SW480 (cell line): ENCODE measurements at regions not wholly inside any gene's neighbourhood (a gene's known extent, or its start where the extent isn't known, plus 50 kb on each side); places are given as distances from the start of the nearest gene placed in this dataset.
A peak's percentile ranks its signal among the peaks of the same experiment; 100 is the strongest.
"Not testable (repeated sequence)": the region's sequence is repeated elsewhere in the genome, so short reads cannot be mapped to it uniquely, and the experiment has no call there.

Experiments used
- DNase-seq: peaks from one replicate; pipeline ENCODE4 v3.0.0-alpha.2; 2016; ENCODE audit warnings: low spot score

DNA sequence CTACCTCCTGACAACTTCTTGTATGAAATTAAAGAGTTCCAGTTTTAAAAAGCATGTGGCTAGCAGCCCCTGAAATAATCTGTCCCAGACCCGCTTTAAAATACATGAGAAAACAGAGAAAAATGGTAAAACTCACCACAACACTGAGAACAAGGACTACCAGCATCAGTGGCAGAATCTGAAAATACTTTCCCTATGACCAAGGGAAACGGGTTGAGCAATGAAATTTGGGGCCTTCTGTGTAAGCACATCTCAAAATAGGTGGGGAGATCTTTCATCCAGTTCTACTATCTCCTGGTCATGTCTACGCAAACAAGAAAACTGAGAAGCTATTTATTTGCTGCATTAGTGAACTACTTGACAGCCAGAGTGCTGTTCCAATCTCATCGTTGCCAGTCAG lies 172.3 kb downstream of the LNPK start:
- DNase-seq: no peak

DNA sequence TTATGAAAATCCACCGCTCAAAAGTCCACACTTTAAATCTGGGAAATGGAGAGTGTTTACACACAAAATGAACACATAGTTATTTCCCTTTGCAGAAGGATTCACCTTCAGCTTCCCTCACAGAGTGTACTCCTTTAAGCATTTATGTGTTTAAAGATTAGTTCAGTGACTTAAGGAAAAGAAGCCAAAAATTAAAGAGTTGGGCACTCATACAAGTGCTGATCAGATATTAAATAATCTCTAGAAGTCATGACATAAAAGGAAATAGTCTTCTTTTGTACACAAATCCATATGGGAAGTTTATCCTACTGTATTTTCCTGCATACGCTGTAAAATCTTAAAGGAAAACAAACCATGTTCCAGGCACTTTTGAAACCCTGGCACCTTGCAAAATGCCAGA lies 174.2 kb downstream of the LNPK start:
- no peak for DNase-seq

DNA sequence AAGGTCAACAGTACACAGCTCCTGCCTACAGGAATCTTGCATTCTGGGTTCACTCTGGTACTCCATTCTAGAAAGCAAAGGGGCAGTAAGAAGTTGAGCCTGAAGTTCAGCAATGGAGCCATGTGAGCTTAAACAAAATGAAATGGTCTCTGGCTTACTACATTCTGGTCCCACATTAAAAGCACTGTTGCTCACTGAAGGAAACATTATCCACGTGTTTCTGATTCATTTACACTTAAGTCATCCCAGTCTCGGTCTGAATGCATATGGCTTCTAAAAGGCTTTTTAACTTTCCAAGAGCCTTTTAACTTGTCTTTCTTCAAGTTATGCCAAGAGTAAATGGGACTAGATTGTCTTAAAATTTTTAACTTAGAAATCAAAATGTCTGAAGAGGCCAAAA lies 177.8 kb downstream of the LNPK start:
- DNase-seq: no peak

DNA sequence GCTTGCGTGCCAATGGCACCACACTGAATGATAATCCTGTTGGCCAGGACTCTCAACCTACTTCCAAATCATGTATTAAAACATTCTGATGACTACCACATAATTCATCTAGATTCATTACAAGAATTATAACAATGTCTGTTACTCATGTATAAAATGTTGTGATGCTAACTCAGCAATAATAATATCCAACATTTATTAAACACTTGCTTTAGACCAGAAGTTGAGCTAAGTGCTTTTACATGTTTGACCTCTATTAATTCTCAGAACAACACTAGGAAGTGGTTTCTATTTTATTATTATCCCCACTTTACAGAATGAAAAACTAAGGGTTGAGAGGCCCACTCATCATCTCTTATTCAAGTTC lies 178.4 kb downstream of the LNPK start:
- no peak for DNase-seq

DNA sequence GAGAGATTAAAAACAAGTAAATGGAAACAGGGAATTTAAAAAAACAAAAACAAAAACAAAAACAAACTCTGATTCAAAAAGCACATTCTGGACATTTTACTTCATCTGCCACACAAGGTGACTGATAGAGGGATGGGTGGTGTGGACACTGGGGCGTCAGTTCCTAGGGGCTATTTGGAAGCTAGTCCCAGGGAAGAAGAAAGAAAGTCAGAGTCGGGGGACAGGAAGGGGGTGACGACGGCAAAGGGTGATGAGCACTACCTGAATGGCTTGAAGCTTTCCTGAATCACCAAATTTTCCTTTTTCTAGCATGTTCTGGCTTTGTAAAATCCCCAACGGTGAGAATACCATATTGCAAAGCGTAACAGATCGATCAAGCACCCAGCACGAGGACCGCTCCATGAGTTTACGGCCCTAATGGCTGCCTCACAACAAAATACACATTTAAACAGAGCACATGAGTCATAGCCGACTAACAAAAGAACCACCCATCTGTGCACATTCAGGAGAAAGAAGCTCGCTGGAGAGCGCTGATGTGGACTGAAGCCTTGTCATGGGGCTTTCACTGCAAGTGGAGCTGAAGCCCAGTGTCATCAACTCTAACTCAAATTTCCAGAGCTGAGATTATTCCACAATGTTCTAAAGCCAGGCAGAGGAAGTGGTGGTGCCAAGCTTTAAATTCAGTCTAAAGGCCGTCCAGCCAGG lies 178.9 kb downstream of the LNPK start:
- no peak for DNase-seq

DNA sequence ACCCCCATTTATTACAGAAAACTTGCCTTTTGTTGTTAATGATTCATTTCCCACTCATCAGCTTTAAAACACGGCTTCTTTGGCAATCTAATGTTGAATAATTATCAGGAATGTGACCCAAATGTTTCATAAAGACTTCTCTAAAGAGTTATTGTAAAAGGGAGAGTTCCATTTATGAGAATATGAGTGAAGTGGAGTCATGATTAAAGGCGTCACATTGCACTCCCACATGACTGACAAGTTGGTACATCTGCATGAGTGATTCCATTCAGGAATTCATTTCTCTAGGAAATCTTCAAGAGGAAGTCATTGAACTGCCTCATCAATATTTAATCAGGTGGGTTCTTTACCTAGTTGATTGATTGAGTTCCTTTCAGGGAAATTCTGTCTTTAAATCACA lies 184.8 kb downstream of the LNPK start:
- no peak for DNase-seq

DNA sequence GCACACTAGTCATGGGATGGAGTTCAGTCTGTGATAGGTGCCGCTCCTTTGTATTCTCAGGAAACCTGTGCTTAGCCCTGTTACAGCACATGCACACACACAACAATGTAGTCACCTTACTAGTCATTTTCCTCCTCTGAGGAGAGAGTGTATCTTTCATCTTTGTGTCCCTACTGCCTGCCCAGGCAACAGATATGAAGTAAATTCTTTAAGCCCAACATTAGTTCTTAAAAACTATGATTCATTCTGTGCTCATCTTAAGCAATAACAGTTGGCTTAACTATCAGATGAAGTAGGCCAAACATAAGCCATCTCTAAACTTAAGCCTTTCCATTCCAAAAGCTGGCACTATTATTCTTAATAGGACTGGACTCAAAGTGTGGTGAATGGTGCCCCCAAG lies 186.5 kb downstream of the LNPK start:
- no peak for DNase-seq

DNA sequence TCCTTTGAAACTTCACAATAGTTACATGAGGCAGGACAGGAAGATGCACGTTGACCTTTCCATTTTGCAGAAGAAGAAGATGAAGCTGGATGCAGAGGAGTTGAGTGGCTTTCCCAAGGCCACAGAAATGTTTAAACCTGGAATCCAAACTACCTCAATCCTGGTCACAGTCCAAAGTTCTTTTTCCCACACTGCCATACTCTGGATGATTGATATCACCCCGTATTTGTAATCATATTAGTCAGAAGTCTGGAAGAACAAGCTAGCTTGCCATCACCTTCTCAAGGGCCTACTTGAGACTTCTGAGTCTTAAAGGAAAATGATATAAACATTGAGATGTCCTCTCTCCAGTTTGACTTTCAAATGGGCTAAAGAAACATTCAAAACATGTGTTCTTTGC lies 190.1 kb downstream of the LNPK start:
- DNase-seq: no peak

DNA sequence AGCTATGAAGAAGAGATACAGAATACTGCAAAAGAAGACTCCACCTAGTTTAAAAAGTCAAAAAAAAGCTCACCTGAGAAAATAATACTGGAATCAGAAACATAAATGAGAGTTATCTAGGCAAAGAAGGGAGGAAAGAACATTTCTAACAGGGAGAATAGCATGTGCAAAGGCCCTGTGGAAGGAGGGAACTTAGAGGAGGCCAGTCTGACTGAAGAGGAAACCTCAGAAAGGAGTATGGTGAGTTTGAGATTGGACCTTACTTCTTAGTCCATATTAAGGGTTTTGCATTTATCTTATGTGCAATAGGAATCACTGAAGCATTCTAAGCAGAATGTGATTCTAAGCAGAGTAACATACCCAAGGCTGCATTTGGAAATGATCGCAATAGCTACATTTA lies 193.2 kb downstream of the LNPK start:
- no peak for DNase-seq

DNA sequence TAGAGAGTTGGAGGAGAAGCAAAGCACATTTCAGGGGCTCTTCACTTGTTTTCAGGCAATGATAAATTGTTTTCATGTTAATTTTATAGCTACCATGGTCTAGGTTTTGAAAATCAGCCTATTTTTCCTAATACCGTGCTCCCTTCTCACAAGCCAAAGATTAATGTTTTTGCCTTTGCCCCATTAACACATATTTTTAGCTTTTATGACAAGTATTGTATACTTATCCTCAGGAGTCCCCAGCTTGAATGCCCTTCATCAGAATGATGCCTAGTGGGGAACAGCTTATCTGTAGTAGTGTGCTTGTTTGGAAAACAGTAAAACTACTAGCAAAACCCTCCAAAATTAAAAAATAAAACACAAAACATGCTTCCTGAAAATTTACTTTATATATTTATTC lies 194.0 kb downstream of the LNPK start:
- no peak for DNase-seq

DNA sequence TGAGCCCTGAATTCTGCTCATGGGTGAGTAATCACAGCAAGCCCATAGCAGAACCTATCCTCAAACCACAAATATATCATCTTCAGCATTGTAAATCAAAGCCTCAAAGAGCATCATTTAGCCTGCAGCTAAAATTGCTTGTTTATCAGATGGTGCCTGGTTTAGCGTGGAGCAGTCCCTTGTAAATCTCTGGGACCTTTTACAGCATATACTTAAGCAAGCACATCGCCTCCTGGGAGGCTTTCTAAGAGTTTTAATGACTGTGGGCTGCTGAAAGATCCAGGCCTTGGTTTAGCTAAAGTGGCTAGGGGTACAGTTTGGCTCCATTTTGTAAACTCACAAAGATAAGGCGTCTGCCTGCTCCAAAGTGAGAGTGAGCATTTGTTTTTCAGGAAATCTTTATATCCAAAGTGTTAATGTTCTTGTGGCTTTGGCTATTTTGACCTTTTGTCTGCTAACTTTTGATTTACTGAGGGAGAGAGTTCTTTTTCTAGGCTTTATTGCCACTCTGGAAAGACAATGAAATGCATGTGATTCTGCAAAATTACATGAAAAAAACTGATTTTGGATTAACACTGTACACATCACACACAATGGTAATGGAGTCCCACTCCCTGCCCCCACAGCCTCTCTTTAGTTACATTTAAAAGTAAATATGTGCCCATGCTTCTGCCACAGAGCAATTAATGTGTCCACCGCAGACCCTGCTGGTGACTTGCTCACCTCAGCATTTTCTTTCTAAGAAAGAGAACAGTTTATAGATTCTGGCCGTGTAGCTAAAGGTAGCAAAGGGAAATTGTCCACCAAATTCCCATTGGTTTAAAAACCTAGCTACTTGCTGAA lies 194.8 kb downstream of the LNPK start:
- peak; percentile 3 for DNase-seq

DNA sequence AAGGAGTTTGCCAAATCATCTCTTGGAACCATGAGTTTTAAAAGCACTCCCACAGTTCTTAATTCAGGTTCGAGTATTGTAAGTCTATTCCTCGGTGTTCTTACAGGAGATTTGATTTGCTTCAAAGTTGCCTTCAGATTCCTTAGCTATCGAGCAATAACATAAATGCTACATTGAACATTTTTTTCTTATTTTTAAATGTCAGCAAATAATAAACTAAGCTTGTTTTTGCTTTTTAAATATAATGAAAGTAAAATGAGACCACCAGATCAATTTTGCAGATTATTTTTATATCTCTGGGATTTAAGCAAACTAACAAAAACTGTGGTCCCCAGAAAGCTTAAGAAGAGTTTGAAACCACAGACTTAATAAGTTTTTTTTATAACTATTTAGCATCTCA lies 195.5 kb downstream of the LNPK start:
- no peak for DNase-seq

DNA sequence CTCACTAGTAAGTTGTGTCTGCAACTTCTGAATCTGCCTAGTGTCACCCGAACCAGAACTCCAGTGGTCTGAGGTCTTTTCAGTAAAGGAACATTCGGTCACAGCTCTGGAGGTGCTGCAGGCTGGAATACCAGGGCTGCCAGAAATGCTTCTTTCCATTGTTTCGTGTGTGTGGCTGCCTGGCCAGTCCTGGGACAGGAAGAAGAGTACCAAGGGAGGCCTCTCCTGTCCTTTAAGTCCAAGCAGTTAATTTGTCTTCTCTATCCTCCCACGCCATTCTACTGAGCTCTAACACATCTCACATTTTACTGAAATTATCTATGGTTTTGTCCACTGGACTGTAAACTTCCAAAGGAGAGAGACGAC lies 196.0 kb downstream of the LNPK start:
- no peak for DNase-seq

DNA sequence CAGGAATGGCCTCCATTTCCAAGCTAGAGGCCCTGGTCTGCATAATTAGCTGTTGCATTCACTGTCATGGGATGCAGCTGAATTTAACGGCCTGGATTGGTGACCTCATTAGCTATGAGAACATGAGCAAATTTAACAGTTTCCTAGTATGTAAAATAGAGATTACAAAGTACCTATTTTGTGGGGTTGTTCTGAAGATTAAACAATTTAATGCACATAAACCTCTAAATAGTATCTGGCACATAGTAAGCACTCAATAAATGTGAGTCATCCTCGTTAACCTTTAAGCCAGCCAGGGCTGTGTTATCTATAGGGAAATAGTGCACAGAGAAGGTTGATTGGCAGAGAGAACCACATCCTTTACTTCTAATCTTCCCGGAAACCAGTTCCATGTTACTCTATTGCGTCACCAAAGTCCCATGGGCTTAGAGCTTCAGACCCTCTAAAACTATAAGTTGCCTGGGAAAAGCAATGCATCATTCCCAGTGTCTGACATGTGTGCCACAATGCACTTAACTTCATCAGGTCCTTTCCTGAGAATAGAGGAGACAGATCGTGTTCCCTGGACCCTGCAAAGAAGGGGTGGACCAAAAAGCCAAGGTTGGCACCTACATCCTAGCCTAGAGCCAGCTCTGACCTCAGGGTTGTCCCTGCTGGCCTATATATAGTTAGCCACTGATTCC lies 196.5 kb downstream of the LNPK start:
- DNase-seq: no peak

DNA sequence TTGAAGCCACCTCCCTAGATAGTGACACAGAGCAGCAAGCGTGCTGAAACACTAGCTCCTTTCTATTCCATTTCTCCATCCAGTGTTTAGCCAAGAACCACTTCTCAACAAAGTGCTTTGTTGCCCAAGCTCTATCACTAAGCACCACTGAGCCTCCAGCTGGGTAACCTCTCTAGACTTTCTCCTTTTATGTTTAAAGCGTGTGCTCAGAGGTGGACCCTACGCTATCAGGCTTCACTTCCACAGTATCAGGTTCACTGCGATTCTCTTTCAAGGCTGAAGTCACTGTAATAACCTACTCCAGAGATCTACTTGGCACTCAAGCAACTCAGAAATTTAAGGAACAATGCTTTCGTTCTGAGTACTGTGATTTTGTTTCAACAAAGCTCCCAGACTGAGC lies 197.9 kb downstream of the LNPK start:
- DNase-seq: no peak

DNA sequence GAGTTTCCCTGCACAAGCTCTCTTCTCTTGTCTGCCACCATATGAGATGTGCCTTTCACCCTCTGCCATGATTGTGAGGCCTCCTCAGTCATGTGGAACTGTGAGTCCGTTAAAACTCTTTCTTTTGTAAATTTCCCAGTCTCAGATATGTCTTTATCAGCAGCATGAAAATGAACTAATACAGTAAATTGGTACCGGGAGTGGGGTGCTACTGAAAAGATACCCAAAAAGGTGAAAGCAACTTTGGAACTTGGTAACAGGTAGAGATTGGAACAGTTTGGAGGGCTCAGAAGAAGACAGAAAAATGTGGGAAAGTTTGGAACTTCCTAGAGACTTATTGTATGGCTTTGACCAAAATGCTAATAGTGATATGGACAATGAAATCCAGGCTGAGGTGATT lies 205.6 kb downstream of the LNPK start:
- not testable (repeated sequence) for DNase-seq

DNA sequence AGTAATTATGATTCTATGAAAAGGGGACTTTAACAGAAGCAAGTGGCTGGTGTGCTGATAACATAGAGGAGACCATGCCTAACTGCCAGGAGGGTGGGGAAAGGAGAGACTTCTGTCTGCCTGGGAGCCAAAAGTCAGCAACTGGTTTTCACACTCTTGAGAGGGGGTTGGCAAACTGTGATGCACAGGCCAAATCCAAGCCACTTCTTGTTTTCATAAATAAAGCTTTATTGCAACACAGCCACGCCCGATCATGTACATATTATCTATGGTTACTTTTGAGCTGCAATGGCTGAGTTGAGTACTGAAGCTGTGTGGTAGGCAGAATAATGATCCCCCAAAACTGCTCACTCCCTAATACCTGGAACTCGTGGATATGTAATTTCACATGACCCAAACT lies 208.4 kb downstream of the LNPK start:
- no peak for DNase-seq

DNA sequence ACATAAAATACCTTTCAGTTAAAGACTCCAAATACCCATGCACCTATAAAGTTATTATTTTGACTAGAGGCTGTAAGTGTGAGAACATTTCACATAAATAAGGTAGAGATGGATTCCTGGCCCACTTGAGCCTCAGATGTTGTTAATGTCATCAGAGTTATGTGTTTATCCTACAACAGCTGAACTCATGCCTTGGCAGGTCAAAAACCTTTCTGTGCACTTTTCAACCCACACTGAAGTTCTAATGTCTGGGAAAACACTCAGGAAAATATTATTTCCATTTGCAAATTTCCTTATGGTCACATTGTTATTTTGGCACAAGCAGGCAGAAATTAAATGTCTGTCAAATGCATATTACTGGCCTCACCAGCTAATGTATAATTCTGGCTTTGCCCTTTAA lies 209.2 kb downstream of the LNPK start:
- no peak for DNase-seq

DNA sequence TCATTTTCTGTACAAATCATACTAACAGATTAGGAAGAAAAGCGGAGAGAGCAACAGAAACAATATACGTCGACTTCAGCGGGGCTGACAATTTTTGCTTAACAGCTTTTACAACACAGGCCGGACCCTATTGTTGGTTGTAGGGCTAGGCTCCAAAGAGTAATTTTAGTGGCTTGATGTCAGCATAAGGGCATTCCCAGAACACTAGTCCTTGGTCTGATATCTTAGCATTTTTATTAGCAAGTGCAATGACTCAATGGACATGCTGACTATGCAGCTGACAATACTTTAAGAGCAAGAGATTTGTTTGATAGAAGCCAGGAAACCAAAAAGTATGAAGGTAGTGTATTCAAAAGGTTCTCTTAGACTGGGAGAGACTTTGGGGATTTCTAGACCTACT lies 209.9 kb downstream of the LNPK start:
- DNase-seq: no peak

DNA sequence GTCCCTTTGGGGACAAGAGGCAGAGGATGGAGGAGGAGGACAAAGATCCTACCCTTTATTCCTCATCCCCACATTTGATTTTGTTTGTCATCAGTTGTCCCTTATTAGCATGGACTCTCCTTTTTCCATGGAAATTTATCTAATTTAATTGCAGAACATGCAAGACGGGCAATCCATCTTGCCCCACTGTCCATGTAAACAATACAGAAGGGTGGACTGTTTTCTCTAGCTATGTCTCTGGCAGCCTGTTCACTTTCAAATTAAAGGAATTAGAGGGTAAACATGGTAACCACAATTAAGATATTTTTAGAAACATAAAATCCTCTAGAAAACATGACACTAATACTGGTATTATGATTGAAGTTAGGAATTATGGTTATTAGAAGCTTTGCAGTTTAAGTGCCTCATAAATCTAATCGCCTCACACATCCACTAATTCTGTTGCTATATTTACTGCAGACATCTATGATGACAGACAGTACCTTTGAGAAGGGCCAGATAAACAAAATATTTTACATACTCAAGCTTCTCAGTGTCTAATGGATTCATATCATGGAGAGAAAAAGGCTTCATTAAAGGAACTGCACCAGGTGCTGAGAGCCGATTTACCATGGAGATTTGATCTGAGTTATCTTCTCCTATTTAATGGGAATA lies 215.5 kb downstream of the LNPK start:
- no peak for DNase-seq

DNA sequence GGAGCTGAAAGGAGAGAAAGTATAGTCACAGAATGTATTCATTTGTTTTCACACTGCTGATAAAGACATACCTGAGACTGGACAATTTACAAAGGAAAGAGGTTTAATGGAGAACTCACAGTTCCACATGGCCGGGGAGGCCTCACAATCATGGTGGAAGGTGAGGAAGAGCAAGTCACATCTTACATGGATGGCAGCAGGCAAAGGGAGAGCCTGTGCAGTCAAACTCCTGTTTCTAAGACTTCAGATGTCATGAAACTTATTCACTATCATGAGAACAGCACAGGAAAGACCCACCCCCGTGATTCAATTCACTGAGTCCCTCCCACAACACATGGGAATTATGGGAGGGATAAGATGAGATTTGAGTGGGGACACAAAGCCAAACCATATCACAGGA lies 224.7 kb downstream of the LNPK start:
- not testable (repeated sequence) for DNase-seq

DNA sequence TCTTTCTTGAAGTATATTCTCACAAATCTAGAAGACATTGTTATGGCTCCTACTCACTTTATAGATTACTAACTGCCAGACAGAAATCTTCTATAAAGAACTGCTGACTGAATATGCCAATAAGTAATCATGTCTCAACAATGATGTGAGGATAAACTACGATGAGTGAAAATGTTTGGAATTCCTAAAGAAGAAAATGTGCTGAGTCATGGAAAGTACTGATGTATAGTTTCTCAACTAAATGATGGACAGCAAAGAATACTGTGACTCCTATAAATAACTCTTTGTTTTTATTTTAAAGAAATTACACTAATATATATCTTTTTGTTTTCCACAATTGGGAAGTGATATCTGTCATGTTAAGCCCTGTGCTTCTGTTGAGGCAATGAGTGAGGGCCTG lies 232.9 kb downstream of the LNPK start:
- DNase-seq: no peak

DNA sequence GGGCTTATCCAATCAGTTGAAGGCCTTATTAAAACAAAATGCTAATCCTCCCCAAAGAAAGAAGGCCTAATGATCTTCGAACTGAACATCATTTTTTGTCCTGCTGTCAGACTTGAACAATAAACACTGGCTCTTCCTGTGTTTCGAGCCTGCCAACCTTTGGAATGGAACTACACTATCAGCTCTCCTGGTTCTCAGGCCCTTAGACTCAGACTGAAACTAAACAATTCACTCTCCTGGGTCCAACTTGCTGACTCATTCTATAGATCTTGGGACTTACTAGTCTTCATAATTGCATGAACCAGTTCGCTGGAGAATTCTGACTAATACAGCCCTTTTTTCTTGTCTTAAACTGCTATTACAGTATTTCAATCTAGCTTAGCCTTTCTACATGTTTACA lies 235.2 kb downstream of the LNPK start:
- no peak for DNase-seq
